ENCODE measurements at regions not wholly inside any gene's neighbourhood (a gene's known extent, or its start where the extent isn't known, plus 50 kb on each side); places are given as distances from the start of the nearest gene placed in this dataset.

DNA sequence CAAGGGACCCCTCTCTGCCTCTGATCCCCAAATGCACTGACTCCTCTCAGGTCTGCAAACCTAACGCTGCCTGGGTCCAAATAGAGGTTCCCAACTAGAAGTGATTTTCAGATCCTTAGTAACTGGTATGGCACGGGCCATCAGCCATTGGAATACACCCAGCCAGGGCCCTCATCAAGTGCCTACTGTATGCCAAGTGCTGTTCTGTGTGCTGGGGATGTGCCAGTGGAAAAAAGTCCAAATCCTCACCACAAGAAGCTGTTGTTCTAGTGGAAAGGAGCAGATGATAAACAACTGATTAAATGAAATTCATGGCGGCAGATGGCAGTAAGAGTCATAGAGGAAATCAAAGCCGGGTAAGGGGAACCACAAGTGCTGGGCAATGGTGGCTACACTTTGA lies 57.2 kb upstream of the MED9 start:
- TF ChIP-seq, protein P1, sequence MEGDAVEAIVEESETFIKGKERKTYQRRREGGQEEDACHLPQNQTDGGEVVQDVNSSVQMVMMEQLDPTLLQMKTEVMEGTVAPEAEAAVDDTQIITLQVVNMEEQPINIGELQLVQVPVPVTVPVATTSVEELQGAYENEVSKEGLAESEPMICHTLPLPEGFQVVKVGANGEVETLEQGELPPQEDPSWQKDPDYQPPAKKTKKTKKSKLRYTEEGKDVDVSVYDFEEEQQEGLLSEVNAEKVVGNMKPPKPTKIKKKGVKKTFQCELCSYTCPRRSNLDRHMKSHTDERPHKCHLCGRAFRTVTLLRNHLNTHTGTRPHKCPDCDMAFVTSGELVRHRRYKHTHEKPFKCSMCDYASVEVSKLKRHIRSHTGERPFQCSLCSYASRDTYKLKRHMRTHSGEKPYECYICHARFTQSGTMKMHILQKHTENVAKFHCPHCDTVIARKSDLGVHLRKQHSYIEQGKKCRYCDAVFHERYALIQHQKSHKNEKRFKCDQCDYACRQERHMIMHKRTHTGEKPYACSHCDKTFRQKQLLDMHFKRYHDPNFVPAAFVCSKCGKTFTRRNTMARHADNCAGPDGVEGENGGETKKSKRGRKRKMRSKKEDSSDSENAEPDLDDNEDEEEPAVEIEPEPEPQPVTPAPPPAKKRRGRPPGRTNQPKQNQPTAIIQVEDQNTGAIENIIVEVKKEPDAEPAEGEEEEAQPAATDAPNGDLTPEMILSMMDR (IDR thresholded peaks at IDR 0.05), result no peak
- no peak for TF ChIP-seq POLR2A (IDR thresholded peaks at IDR 0.05)
- TF ChIP-seq EP300 (IDR thresholded peaks at IDR 0.05), result no peak

All from sigmoid colon (tissue), 4 donors.